Left cardiac atrium (tissue), 4 donors: ENCODE measurements at regions not wholly inside any gene's neighbourhood (a gene's known extent, or its start where the extent isn't known, plus 50 kb on each side); places are given as distances from the start of the nearest gene placed in this dataset.
"Not testable (repeated sequence)": the region's sequence is repeated elsewhere in the genome, so short reads cannot be mapped to it uniquely, and the experiment has no call there.

Experiments
- ATAC-seq, 2 donors: fragments of 200-7000 bp; cut with Tn5 transposase; one replicate each; pipeline ENCODE4 v1.9.1; 2020; ENCODE audit warnings: mild to moderate bottlenecking in 2 of 2, moderate library complexity in 2 of 2
- DNase-seq: peaks from one replicate; pipeline ENCODE4 v3.0.0-alpha.2; 2020
- intact Hi-C, 2 donors: fragments of 100-400 bp; cut with DNase I; formaldehyde crosslinking; loops; one replicate each; pipeline versions ENCODE4 v1.14.1 to v1.15.1; 2022 to 2023
- donor health status: DM: no; HTN: yes; CAD: no.
- donor health status: DM: no; HTN: yes; CAD: no; lungs with severe emphysema.
- donor health status: DM: yes; HTN: yes; CAD: no.
- donor health status: Dilated cardiomyopathy.

GRCh38 chr18:5728531-5728930, 166.8 kb downstream of the TMEM200C start:
- intact Hi-C loops = no loop called here
- no peak for ATAC-seq
- no peak for DNase-seq

GRCh38 chr18:5726011-5726410, 169.3 kb downstream of the TMEM200C start:
- intact Hi-C loops = no loop called here
- ATAC-seq (no peak), DNase-seq (no peak)

- DNase-seq = no peak
- intact Hi-C loops = no loop called here
Observed at GRCh38 chr18:5721924-5722323, 173.4 kb downstream of the TMEM200C start.

GRCh38 chr18:5720132-5720531, 175.2 kb downstream of the TMEM200C start:
- ATAC-seq = no peak
- intact Hi-C loops = no loop called here
- DNase-seq = no peak

More at GRCh38 chr18:5721924-5722323, 173.4 kb downstream of the TMEM200C start:
- ATAC-seq = no peak

- no peak for DNase-seq
- intact Hi-C loops = no loop called here
- ATAC-seq = no peak
Observed at GRCh38 chr18:5717256-5717655, 173.5 kb upstream of the EPB41L3 start.

- DNase-seq (no peak), ATAC-seq (no peak)
- intact Hi-C loops = no loop called here
Observed at GRCh38 chr18:5710676-5711075, 166.9 kb upstream of the EPB41L3 start.

- no peak for DNase-seq
- intact Hi-C loops = no loop called here
- no peak for ATAC-seq
Observed at GRCh38 chr18:5710235-5710634, 166.4 kb upstream of the EPB41L3 start.

- intact Hi-C loops = no loop called here
- ATAC-seq = no peak
- DNase-seq = no peak
Observed at GRCh38 chr18:5709476-5710095, 165.8 kb upstream of the EPB41L3 start.

GRCh38 chr18:5707586-5707985, 163.8 kb upstream of the EPB41L3 start:
- intact Hi-C loops = no loop called here
- DNase-seq (no peak), ATAC-seq (no peak)

GRCh38 chr18:5705393-5705792, 161.6 kb upstream of the EPB41L3 start:
- no peak for ATAC-seq
- no peak for DNase-seq
- intact Hi-C loops = no loop called here

- intact Hi-C loops = no loop called here
- DNase-seq (no peak), ATAC-seq (no peak)
Observed at GRCh38 chr18:5704847-5705246, 161.1 kb upstream of the EPB41L3 start.

GRCh38 chr18:5702016-5702415, 158.2 kb upstream of the EPB41L3 start:
- DNase-seq, ATAC-seq, intact Hi-C loops: not testable (repeated sequence)

GRCh38 chr18:5693699-5694294, 150.0 kb upstream of the EPB41L3 start:
- intact Hi-C loops = no loop called here
- ATAC-seq = peak in 1 of 2 donors; percentile 44
- no peak for DNase-seq

GRCh38 chr18:5678779-5679406, 135.1 kb upstream of the EPB41L3 start:
- intact Hi-C loops = no loop called here
- ATAC-seq = no peak
- no peak for DNase-seq

GRCh38 chr18:5678278-5678677, 134.5 kb upstream of the EPB41L3 start:
- intact Hi-C loops = no loop called here
- DNase-seq (no peak), ATAC-seq (no peak)

- DNase-seq (no peak), ATAC-seq (no peak)
- intact Hi-C loops = no loop called here
Observed at GRCh38 chr18:5673616-5674015, 129.8 kb upstream of the EPB41L3 start.

GRCh38 chr18:5669585-5669984, 125.8 kb upstream of the EPB41L3 start:
- no peak for DNase-seq
- intact Hi-C loops = no loop called here
- ATAC-seq = no peak

GRCh38 chr18:5668087-5668715, 124.4 kb upstream of the EPB41L3 start:
- intact Hi-C loops = no loop called here
- no peak for ATAC-seq

GRCh38 chr18:5667356-5667755, 123.6 kb upstream of the EPB41L3 start:
- no peak for DNase-seq
- ATAC-seq = no peak
- intact Hi-C loops = no loop called here

More at GRCh38 chr18:5668087-5668715, 124.4 kb upstream of the EPB41L3 start:
- DNase-seq = no peak

GRCh38 chr18:5662586-5663090, 118.8 kb upstream of the EPB41L3 start:
- intact Hi-C loops = no loop called here
- ATAC-seq (no peak), DNase-seq (no peak)
